H1 (cell line): ENCODE measurements at regions not wholly inside any gene's neighbourhood (a gene's known extent, or its start where the extent isn't known, plus 50 kb on each side); places are given as distances from the start of the nearest gene placed in this dataset.
"Not testable (repeated sequence)": the region's sequence is repeated elsewhere in the genome, so short reads cannot be mapped to it uniquely, and the experiment has no call there.

Experiments used
- CTCF ChIA-PET: fragments of 300-600 bp; sonication (Branson Sonifier 250); formaldehyde crosslinking; loops from one replicate; lab custom pipeline; 2021; ENCODE audit not compliant: partially characterized antibody; lab: Charles Lee
- POLR2A ChIA-PET: fragments of 300-600 bp; sonication (Branson Sonifier 250); formaldehyde crosslinking; loops from one replicate; lab custom pipeline; 2021; ENCODE audit warnings: inconsistent platforms; ENCODE audit not compliant: partially characterized antibody; lab: Charles Lee
- DNase-seq, 2 experiments: peaks; one replicate each; pipeline versions ENCODE4 v3.0.0 to v3.0.0-alpha.2; 2010 to 2022; ENCODE audit warnings: low spot score in 2 of 2, low read depth in 1 of 2, mixed read lengths in 1 of 2
- FAIRE-seq: peaks from 2 replicates; lab custom pipeline; 2011; peaks lifted over from hg19 to GRCh38; lab: Jason Lieb, UNC
- H2AFZ ChIP-seq: 2 replicates; pipeline ENCODE4 v1.8.1; 2012; ENCODE audit warnings: low read length, inconsistent platforms
- H2AK5ac ChIP-seq: 2 replicates; pipeline ENCODE4 v1.6.1; 2013; ENCODE audit warnings: low read depth, low read length
- H2BK120ac ChIP-seq: replicated peaks from 2 replicates; pipeline ENCODE3; 2013; ENCODE audit warnings: low read depth, low read length, inconsistent platforms
- H2BK12ac ChIP-seq: 2 replicates; pipeline ENCODE4 v1.6.1; 2013; ENCODE audit warnings: low read depth, low read length
- H2BK15ac ChIP-seq: 2 replicates; pipeline ENCODE4 v1.6.1; 2013; ENCODE audit warnings: low read length
- H2BK20ac ChIP-seq: 2 replicates; pipeline ENCODE4 v1.6.1; 2013; ENCODE audit warnings: low read length
- H2BK5ac ChIP-seq: 2 replicates; pipeline ENCODE4 v1.6.1; 2013; ENCODE audit warnings: low read depth, low read length
- H3K14ac ChIP-seq: 2 replicates; pipeline ENCODE4 v1.6.1; 2013; ENCODE audit warnings: inconsistent platforms; ENCODE audit not compliant: insufficient read length
- H3K18ac ChIP-seq: 2 replicates; pipeline ENCODE4 v1.6.1; 2013; ENCODE audit warnings: low read length; ENCODE audit errors: extremely low read depth
- H3K23ac ChIP-seq: 2 replicates; pipeline ENCODE4 v1.6.1; 2013; ENCODE audit warnings: inconsistent platforms; ENCODE audit not compliant: insufficient read length
- H3K23me2 ChIP-seq: 2 replicates; pipeline ENCODE4 v1.6.1; 2013; ENCODE audit warnings: low read depth, low read length
- H3K27ac ChIP-seq: 2 replicates; pipeline ENCODE4 v1.6.1; 2011; ENCODE audit warnings: low read depth, low read length, inconsistent platforms
- H3K27me3 ChIP-seq, 4 experiments: replicated peaks in 1 of 4; 1 replicate in 1 of 4; 2 replicates in 3 of 4; pipeline versions ENCODE4 v1.6.1 to v1.8.1; 2011 to 2013; ENCODE audit warnings: low read length in 3 of 4, mild to moderate bottlenecking in 3 of 4, inconsistent platforms in 2 of 4, mixed read lengths in 2 of 4, moderate library complexity in 1 of 4; ENCODE audit not compliant: control insufficient read depth in 3 of 4, insufficient read depth in 3 of 4; ENCODE audit errors: extremely low read depth in 1 of 4
- H3K36me3 ChIP-seq, 4 experiments: 2 replicates each; pipeline versions ENCODE4 v1.6.1 to v1.8.1; 2011 to 2013; ENCODE audit warnings: mild to moderate bottlenecking in 4 of 4, low read length in 3 of 4, moderate library complexity in 2 of 4, control low read depth in 1 of 4, inconsistent platforms in 1 of 4; ENCODE audit not compliant: insufficient read depth in 4 of 4, control insufficient read depth in 2 of 4
- H3K4ac ChIP-seq: replicated peaks from 2 replicates; pipeline ENCODE3; 2013; ENCODE audit warnings: low read length, low read depth, mixed read lengths, inconsistent platforms; ENCODE audit not compliant: insufficient read length
- H3K4me1 ChIP-seq, 4 experiments: replicated peaks in 1 of 4; 1 replicate in 1 of 4; 2 replicates in 3 of 4; pipeline versions ENCODE4 v1.6.1 to v1.8.1; 2011 to 2013; ENCODE audit warnings: low read length in 3 of 4, inconsistent platforms in 2 of 4, mixed read lengths in 1 of 4; ENCODE audit not compliant: insufficient read depth in 4 of 4, control insufficient read depth in 3 of 4
- H3K4me2 ChIP-seq, 2 experiments: 2 replicates each; pipeline versions ENCODE4 v1.6.1 to v1.8.1; 2011 to 2013; ENCODE audit warnings: low read depth in 2 of 2, low read length in 2 of 2, control low read depth in 1 of 2, inconsistent platforms in 1 of 2, mild to moderate bottlenecking in 1 of 2; ENCODE audit not compliant: insufficient read depth in 1 of 2
- H3K4me3 ChIP-seq, 4 experiments: fragments of 200-600, 300-600 bp in 1 of 4; sonication (generic), shearing (Covaris generic), sonication (Bioruptor Twin) in 1 of 4; 2 replicates each; pipeline versions ENCODE4 v1.5.1 to v1.8.1; 2011 to 2016; ENCODE audit warnings: low read length in 4 of 4, low read depth in 3 of 4, control low read depth in 2 of 4, inconsistent platforms in 2 of 4, mild to moderate bottlenecking in 2 of 4, mixed read lengths in 1 of 4, moderate library complexity in 1 of 4; ENCODE audit not compliant: insufficient read depth in 2 of 4; ENCODE audit errors: extremely low read depth in 1 of 4
- H3K56ac ChIP-seq: replicated peaks from 2 replicates; pipeline ENCODE3; 2013; ENCODE audit warnings: low read depth, mild to moderate bottlenecking, mixed read lengths, low read length, inconsistent platforms; ENCODE audit not compliant: insufficient read length
- H3K79me1 ChIP-seq: 2 replicates; pipeline ENCODE4 v1.6.1; 2013; ENCODE audit warnings: low read depth, low read length, control low read depth
- H3K79me2 ChIP-seq, 2 experiments: 2 replicates each; pipeline versions ENCODE4 v1.6.1 to v1.8.1; 2012 to 2013; ENCODE audit warnings: low read length in 2 of 2, mild to moderate bottlenecking in 2 of 2, inconsistent platforms in 1 of 2; ENCODE audit not compliant: insufficient read depth in 2 of 2, control insufficient read depth in 1 of 2
- H3K9ac ChIP-seq, 4 experiments: replicated peaks in 1 of 4; 1 replicate in 1 of 4; 2 replicates in 3 of 4; pipeline versions ENCODE4 v1.6.1 to v1.8.1; 2011 to 2013; ENCODE audit warnings: low read depth in 3 of 4, low read length in 3 of 4, control low read depth in 2 of 4, mild to moderate bottlenecking in 2 of 4, moderate library complexity in 2 of 4, inconsistent platforms in 1 of 4; ENCODE audit errors: extremely low read depth in 1 of 4
- H3K9me3 ChIP-seq, 2 experiments: 2 replicates each; pipeline versions ENCODE4 v1.6.1 to v1.8.1; 2012 to 2013; ENCODE audit warnings: mild to moderate bottlenecking in 2 of 2, moderate library complexity in 2 of 2, control low read depth in 1 of 2, inconsistent platforms in 1 of 2, low read depth in 1 of 2, low read length in 1 of 2, mixed read lengths in 1 of 2; ENCODE audit not compliant: insufficient read depth in 2 of 2
- H4K20me1 ChIP-seq, 2 experiments: replicated peaks in 1 of 2; 2 replicates each; pipeline versions ENCODE3 to v1.8.1; 2011 to 2013; ENCODE audit warnings: inconsistent platforms in 2 of 2, low read length in 2 of 2, mild to moderate bottlenecking in 1 of 2; ENCODE audit not compliant: insufficient read depth in 2 of 2, control insufficient read depth in 1 of 2
- H4K5ac ChIP-seq: 2 replicates; pipeline ENCODE4 v1.6.1; 2013; ENCODE audit warnings: low read length, low read depth, mixed read lengths, inconsistent platforms; ENCODE audit not compliant: insufficient read length
- H4K8ac ChIP-seq: 2 replicates; pipeline ENCODE4 v1.8.0; 2013; ENCODE audit warnings: mild to moderate bottlenecking, moderate library complexity, low read length, inconsistent platforms; ENCODE audit not compliant: insufficient read depth; ENCODE audit errors: extremely low read depth
- H4K91ac ChIP-seq: replicated peaks from 2 replicates; pipeline ENCODE3; 2013; ENCODE audit warnings: low read length, mixed read lengths, inconsistent platforms; ENCODE audit not compliant: insufficient read length
- RAD21 ChIP-seq, 2 experiments: IDR thresholded peaks in 1 of 2; conservative IDR thresholded peaks in 1 of 2; 2 replicates each; pipeline ENCODE4 v1.6.1; 2011; ENCODE audit warnings: low read depth in 2 of 2, low read length in 2 of 2, improper control_type of control experiment in 1 of 2, inconsistent platforms in 1 of 2, mild to moderate bottlenecking in 1 of 2, moderate library complexity in 1 of 2
- WGBS, 2 experiments: shearing (Covaris generic) in 1 of 2; methylation state at CpG; one replicate each; pipeline versions ENCODE4 v1.1.6 to v1.1.7; 2013 to 2015; ENCODE audit warnings: low lambda C conversion rate in 2 of 2, mixed read lengths in 2 of 2, inconsistent platforms in 1 of 2, low coverage in 1 of 2, missing lambda C conversion rate in 1 of 2; ENCODE audit not compliant: insufficient replicate concordance in 2 of 2, insufficient coverage in 1 of 2, insufficient read length in 1 of 2; ENCODE audit errors: extremely low coverage in 1 of 2, missing lambda C conversion rate in 1 of 2; 5-methylcytosine and 5-hydroxymethylcytosine counted together
- TF ChIP-seq, protein P1 (sequence below), 3 experiments: IDR thresholded peaks; 1 replicate in 2 of 3; 2 replicates in 1 of 3; pipeline versions ENCODE4 v1.5.1 to v1.6.1; 2011; ENCODE audit warnings: low read length in 3 of 3, mild to moderate bottlenecking in 3 of 3, inconsistent platforms in 2 of 3, low read depth in 1 of 3, moderate library complexity in 1 of 3; ENCODE audit not compliant: insufficient read depth in 1 of 3; ENCODE audit errors: control extremely low read depth in 1 of 3

DNA sequence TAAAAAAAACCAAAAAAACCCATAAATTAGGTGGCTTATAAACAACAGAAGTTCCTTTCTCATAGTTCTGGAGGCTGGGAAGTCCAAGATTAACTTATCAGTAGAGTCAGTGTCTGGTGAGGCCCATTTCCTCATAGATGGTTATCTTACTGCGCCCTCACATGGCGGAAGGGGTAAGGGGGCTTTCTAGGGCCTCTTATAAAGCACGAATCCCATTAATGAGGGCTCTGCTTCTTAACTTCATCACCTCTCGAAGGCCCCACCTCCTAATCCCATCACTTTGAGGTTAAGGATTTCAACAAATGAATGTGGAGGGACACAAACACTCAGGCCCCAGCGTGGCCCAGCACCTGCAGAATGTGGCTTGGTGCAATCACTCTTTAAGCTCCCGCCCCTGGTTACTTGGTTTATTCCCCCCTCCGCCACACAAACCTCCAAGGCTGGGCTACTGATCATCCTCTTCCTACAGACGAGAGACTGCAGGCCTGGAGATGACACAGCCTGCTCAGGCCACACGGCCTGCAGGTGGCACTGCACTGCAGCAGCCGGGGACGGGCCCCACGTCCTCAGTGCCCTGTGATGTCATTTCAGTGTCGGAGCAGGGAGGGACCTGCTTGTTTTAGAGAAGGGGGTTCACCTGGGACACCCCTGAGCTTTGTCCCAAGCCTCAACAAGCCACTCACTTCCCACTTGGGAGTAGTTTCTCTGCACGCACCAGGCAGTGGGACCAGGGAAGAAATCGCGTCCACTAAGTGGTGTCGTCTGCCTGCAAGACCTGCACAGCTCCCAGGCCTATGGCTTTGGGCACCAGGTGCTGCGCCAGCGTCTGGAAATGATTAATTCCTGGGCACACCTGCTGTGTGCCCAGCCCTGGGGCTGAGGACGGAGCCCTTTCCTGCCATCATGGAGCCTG lies 178.5 kb downstream of the NPIPB11 start:
- H3K79me2 ChIP-seq, H3K9me3 ChIP-seq, H4K91ac ChIP-seq, H2BK20ac ChIP-seq, H4K8ac ChIP-seq, H3K27ac ChIP-seq, H2BK15ac ChIP-seq, H3K4me3 ChIP-seq, H3K23ac ChIP-seq, POLR2A ChIA-PET, H3K36me3 ChIP-seq, H2AK5ac ChIP-seq, H3K14ac ChIP-seq, H3K9ac ChIP-seq, H3K23me2 ChIP-seq, H3K4me2 ChIP-seq: not testable (repeated sequence)
- TF ChIP-seq, protein P1, sequence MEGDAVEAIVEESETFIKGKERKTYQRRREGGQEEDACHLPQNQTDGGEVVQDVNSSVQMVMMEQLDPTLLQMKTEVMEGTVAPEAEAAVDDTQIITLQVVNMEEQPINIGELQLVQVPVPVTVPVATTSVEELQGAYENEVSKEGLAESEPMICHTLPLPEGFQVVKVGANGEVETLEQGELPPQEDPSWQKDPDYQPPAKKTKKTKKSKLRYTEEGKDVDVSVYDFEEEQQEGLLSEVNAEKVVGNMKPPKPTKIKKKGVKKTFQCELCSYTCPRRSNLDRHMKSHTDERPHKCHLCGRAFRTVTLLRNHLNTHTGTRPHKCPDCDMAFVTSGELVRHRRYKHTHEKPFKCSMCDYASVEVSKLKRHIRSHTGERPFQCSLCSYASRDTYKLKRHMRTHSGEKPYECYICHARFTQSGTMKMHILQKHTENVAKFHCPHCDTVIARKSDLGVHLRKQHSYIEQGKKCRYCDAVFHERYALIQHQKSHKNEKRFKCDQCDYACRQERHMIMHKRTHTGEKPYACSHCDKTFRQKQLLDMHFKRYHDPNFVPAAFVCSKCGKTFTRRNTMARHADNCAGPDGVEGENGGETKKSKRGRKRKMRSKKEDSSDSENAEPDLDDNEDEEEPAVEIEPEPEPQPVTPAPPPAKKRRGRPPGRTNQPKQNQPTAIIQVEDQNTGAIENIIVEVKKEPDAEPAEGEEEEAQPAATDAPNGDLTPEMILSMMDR (IDR thresholded peaks at IDR 0.05; ENCODE audit: control extremely low read depth in 1 of 3, insufficient read depth in 1 of 3, low read depth in 1 of 3, low read length in 3 of 3), result peak; percentile 40 to 67 (median 43); a peak in 3 of 4 replicates
- TF ChIP-seq RAD21 (IDR thresholded peaks at IDR 0.05 in 1 of 2, conservative IDR thresholded peaks at IDR 0.05 in 1 of 2; ENCODE audit: low read depth in 2 of 2, low read length in 2 of 2), result peak; percentile 49 to 55
- TF ChIP-seq, all 59 proteins: peak for 2; not testable (repeated sequence) for 57
- FAIRE-seq (peak; percentile 85), DNase-seq (peak in 1 of 2 experiments; percentile 59)
- H3K79me1 ChIP-seq, H2BK120ac ChIP-seq, H2BK5ac ChIP-seq, H3K27me3 ChIP-seq, H3K4me1 ChIP-seq, H3K56ac ChIP-seq, H2BK12ac ChIP-seq, H4K20me1 ChIP-seq, H3K18ac ChIP-seq, H4K5ac ChIP-seq, H3K4ac ChIP-seq, H2AFZ ChIP-seq: not testable (repeated sequence)
- CTCF ChIA-PET, result interaction anchor here (0.8 to 1.2 kb wide), 3 partner anchors 30 to 86 kb away, joined by 3 to 4 read pairs (median 4); no protein-coding TSS in a partner anchor
- 46% methylated on average over 13 of the region's 20 CpGs; no CpG with 5 or more reads in 1 of the 2 experiments for whole genome bisulfite sequencing, 2 experiments
